Liver (tissue), 8 donors: ENCODE measurements at regions not wholly inside any gene's neighbourhood (a gene's known extent, or its start where the extent isn't known, plus 50 kb on each side); places are given as distances from the start of the nearest gene placed in this dataset.

Experiments
- DNase-seq: peaks from one replicate; pipeline ENCODE4 v3.0.0-alpha.2; 2017; ENCODE audit warnings: low spot score
- H3K27ac ChIP-seq, 2 donors: one replicate each; pipeline ENCODE4 v1.7.0; 2013; ENCODE audit warnings: inconsistent platforms in 2 of 2, low read length in 2 of 2, control low read depth in 1 of 2, low read depth in 1 of 2, mild to moderate bottlenecking in 1 of 2
- H3K27me3 ChIP-seq, 4 donors: one replicate each; pipeline versions ENCODE4 v1.6.1 to v1.7.0; 2013; ENCODE audit warnings: low read length in 3 of 4, inconsistent platforms in 1 of 4, mild to moderate bottlenecking in 1 of 4, moderate library complexity in 1 of 4; ENCODE audit not compliant: control insufficient read depth in 4 of 4, insufficient read depth in 4 of 4
- H3K36me3 ChIP-seq, 4 donors: one replicate each; pipeline versions ENCODE4 v1.6.1 to v1.7.0; 2013; ENCODE audit warnings: low read length in 3 of 4, mild to moderate bottlenecking in 3 of 4, low read depth in 1 of 4, moderate library complexity in 1 of 4; ENCODE audit not compliant: control insufficient read depth in 4 of 4, insufficient read depth in 3 of 4
- H3K4me1 ChIP-seq, 4 donors: one replicate each; pipeline versions ENCODE4 v1.6.1 to v1.7.0; 2013; ENCODE audit warnings: low read length in 3 of 4, mild to moderate bottlenecking in 3 of 4, moderate library complexity in 1 of 4; ENCODE audit not compliant: control insufficient read depth in 4 of 4, insufficient read depth in 4 of 4
- H3K4me3 ChIP-seq, 3 donors: one replicate each; pipeline versions ENCODE4 v1.6.1 to v1.7.0; 2013; ENCODE audit warnings: low read length in 3 of 3, control low read depth in 1 of 3, low read depth in 1 of 3, mild to moderate bottlenecking in 1 of 3
- H3K9ac ChIP-seq, 2 donors: one replicate each; pipeline ENCODE4 v1.7.0; 2013; ENCODE audit warnings: low read length in 2 of 2, mild to moderate bottlenecking in 2 of 2, moderate library complexity in 2 of 2, control low read depth in 1 of 2, low read depth in 1 of 2
- H3K9me3 ChIP-seq, 4 donors: one replicate each; pipeline versions ENCODE4 v1.6.1 to v1.7.0; 2013; ENCODE audit warnings: low read length in 3 of 4; ENCODE audit not compliant: control insufficient read depth in 4 of 4
- EGR1 ChIP-seq, 2 donors: IDR thresholded peaks; 2 replicates each; pipeline ENCODE4 v1.6.1; 2016 to 2018; ENCODE audit warnings: antibody characterized with exemption in 2 of 2, low read depth in 2 of 2
- FOXA1 ChIP-seq: IDR thresholded peaks from 2 replicates; pipeline ENCODE4 v1.6.1; 2016; ENCODE audit warnings: antibody characterized with exemption
- FOXA2 ChIP-seq: IDR thresholded peaks from 2 replicates; pipeline ENCODE4 v1.6.1; 2016; ENCODE audit warnings: antibody characterized with exemption
- GABPA ChIP-seq, 2 donors: IDR thresholded peaks in 1 of 2; conservative IDR thresholded peaks in 1 of 2; 2 replicates each; pipeline ENCODE4 v1.6.1; 2016; ENCODE audit warnings: antibody characterized with exemption in 2 of 2, mild to moderate bottlenecking in 1 of 2, moderate library complexity in 1 of 2
- HNF4A ChIP-seq, 2 donors: conservative IDR thresholded peaks; 2 replicates each; pipeline ENCODE4 v1.6.1; 2016; ENCODE audit warnings: antibody characterized with exemption in 2 of 2, mild to moderate bottlenecking in 2 of 2
- HNF4G ChIP-seq: IDR thresholded peaks from 2 replicates; pipeline ENCODE4 v1.6.1; 2016; ENCODE audit warnings: antibody characterized with exemption
- JUND ChIP-seq, 2 donors: IDR thresholded peaks; 2 replicates each; pipeline ENCODE4 v1.6.1; 2016; ENCODE audit warnings: antibody characterized with exemption in 2 of 2
- NR2F2 ChIP-seq: IDR thresholded peaks from 2 replicates; pipeline ENCODE4 v1.6.1; 2016; ENCODE audit warnings: antibody characterized with exemption
- RAD21 ChIP-seq, 2 donors: IDR thresholded peaks; 2 replicates each; pipeline ENCODE4 v1.6.1; 2016; ENCODE audit warnings: antibody characterized with exemption in 2 of 2, mild to moderate bottlenecking in 2 of 2
- RXRA ChIP-seq, 2 donors: IDR thresholded peaks; 2 replicates each; pipeline ENCODE4 v1.6.1; 2017 to 2018; ENCODE audit warnings: antibody characterized with exemption in 2 of 2, mild to moderate bottlenecking in 1 of 2
- SP1 ChIP-seq: IDR thresholded peaks from 2 replicates; pipeline ENCODE4 v1.6.1; 2018; ENCODE audit warnings: antibody characterized with exemption, mild to moderate bottlenecking
- TAF1 ChIP-seq: conservative IDR thresholded peaks from 2 replicates; pipeline ENCODE4 v1.6.1; 2016; ENCODE audit warnings: antibody characterized with exemption, mild to moderate bottlenecking
- YY1 ChIP-seq: IDR thresholded peaks from 2 replicates; pipeline ENCODE4 v1.6.1; 2016; ENCODE audit warnings: antibody characterized with exemption, mild to moderate bottlenecking
- WGBS: extraction: QIAGEN DNeasy Blood & Tissue Kit; methylation state at CpG from one replicate; pipeline ENCODE4 v1.1.7; 2013; 5-methylcytosine and 5-hydroxymethylcytosine counted together
- TF ChIP-seq, protein P1 (sequence below): IDR thresholded peaks from 2 replicates; pipeline ENCODE4 v1.6.1; 2016; ENCODE audit warnings: antibody characterized with exemption
- TF ChIP-seq, protein P2 (sequence below): IDR thresholded peaks from 2 replicates; pipeline ENCODE4 v1.6.1; 2016; ENCODE audit warnings: antibody characterized with exemption
- TF ChIP-seq, protein P3 (sequence below): fragments of 150-350 bp; IDR thresholded peaks from 2 replicates; pipeline ENCODE4 v1.5.1; 2017; ENCODE audit warnings: improper control_type of control experiment, low read depth, low read length; ENCODE audit not compliant: missing input control
- TF ChIP-seq, protein P4 (sequence below): IDR thresholded peaks from 2 replicates; pipeline ENCODE4 v1.6.1; 2016; ENCODE audit warnings: antibody characterized with exemption, mild to moderate bottlenecking
- TF ChIP-seq, protein P5 (sequence below): IDR thresholded peaks from 2 replicates; pipeline ENCODE4 v1.6.1; 2016; ENCODE audit warnings: antibody characterized with exemption
- donor health status: healthy.
- donor health status: healthy.
- donor health status: healthy.
- donor health status: healthy.
- donor health status: healthy.

DNA sequence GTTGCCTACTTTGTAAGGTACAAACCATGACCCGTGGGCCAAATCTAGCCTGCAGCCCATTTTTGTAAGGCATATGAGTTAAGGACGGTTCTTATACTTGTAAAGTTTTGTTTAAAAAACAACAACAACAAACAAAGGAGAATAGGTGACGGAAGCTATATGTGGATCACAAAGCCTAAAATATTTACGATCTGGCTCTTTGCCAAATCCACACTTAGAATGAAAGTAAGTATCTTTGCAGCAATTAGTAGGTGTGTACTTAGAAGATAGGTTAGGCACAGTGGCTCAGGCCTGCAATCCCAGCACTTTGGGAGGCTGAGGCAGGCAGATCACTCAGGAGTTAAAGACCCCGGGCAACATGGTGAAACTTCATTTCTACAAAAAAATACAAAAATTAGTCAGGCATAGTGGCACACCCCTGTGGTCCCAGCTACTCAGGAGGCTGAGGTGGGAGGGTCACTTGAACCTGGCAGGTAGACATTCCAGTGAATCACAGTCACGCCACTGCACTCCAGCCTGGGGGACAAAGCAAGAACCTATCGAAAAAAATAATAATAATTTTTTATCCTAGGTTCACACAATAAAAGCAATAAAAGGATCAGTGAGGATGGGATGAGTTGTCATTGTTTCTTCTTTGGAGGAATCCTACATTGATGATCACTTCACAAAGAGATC, 57.8 kb upstream of the CTAGE1 start:
- Histone ChIP-seq H3K9ac (no peak overlapping the region), H3K4me1 (peaks cover 0 to 10% (median 8%) of the 10 kb centered on the region in 4 donors), H3K4me3 (no peak overlapping the region), H3K36me3 (no peaks in the 10 kb centered on the region), H3K27ac (no peak overlapping the region), H3K9me3 (no peaks in the 10 kb centered on the region), H3K27me3 (no peaks in the 10 kb centered on the region)
- WGBS, result 86% methylated on average over 7 of the region's 7 CpGs
- no peak for DNase-seq
- TF ChIP-seq EGR1 (IDR thresholded peaks at IDR 0.05; ENCODE audit: low read depth in 2 of 2), result no peak
- TF ChIP-seq, protein P1, sequence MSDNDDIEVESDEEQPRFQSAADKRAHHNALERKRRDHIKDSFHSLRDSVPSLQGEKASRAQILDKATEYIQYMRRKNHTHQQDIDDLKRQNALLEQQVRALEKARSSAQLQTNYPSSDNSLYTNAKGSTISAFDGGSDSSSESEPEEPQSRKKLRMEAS, result no peak
- no peak for TF ChIP-seq JUND (IDR thresholded peaks at IDR 0.05)
- TF ChIP-seq HNF4A (conservative IDR thresholded peaks at IDR 0.05), result no peak
- no peak for TF ChIP-seq GABPA (IDR thresholded peaks at IDR 0.05 in 1 of 2, conservative IDR thresholded peaks at IDR 0.05 in 1 of 2)

DNA sequence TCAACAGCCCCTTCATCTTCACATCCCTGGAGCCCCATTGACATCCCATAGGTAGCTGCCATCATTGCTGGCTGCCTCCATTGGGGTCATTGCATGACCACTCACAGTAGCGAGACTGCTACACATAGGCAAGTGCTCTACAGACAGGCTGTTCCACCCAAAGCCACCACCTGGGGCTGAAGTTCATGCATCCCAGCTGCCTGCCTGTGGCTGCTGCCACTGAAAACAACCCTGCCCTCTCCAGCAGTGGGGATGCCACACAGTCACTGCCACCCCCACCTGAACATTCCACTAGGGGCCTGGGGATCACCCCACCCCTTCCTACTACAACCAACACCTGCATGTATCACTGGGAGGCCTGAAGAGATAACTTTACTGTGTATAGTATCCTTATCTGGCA, 59.5 kb upstream of the CTAGE1 start:
- no peak overlapping the region for H3K9ac ChIP-seq
- no peaks in the 10 kb centered on the region for H3K9me3 ChIP-seq
- H3K27me3 ChIP-seq, result no peaks in the 10 kb centered on the region
- H3K36me3 ChIP-seq, result no peaks in the 10 kb centered on the region
- no peak for DNase-seq
- WGBS, result 98% methylated on average over 1 of the region's 1 CpG
- H3K27ac ChIP-seq, result no peak overlapping the region
- H3K4me3 ChIP-seq, result no peak overlapping the region
- TF ChIP-seq YY1, result no peak
- TF ChIP-seq FOXA1, result no peak
- TF ChIP-seq HNF4A (conservative IDR thresholded peaks at IDR 0.05), result no peak
- no peak for TF ChIP-seq FOXA2
- TF ChIP-seq, protein P2, sequence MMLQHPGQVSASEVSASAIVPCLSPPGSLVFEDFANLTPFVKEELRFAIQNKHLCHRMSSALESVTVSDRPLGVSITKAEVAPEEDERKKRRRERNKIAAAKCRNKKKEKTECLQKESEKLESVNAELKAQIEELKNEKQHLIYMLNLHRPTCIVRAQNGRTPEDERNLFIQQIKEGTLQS, result no peak
- TF ChIP-seq, protein P3, sequence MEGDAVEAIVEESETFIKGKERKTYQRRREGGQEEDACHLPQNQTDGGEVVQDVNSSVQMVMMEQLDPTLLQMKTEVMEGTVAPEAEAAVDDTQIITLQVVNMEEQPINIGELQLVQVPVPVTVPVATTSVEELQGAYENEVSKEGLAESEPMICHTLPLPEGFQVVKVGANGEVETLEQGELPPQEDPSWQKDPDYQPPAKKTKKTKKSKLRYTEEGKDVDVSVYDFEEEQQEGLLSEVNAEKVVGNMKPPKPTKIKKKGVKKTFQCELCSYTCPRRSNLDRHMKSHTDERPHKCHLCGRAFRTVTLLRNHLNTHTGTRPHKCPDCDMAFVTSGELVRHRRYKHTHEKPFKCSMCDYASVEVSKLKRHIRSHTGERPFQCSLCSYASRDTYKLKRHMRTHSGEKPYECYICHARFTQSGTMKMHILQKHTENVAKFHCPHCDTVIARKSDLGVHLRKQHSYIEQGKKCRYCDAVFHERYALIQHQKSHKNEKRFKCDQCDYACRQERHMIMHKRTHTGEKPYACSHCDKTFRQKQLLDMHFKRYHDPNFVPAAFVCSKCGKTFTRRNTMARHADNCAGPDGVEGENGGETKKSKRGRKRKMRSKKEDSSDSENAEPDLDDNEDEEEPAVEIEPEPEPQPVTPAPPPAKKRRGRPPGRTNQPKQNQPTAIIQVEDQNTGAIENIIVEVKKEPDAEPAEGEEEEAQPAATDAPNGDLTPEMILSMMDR, result no peak
- TF ChIP-seq JUND (IDR thresholded peaks at IDR 0.05), result no peak
- TF ChIP-seq, protein P1, result no peak
- TF ChIP-seq TAF1, result no peak
- TF ChIP-seq NR2F2, result no peak
- no peak for TF ChIP-seq RAD21 (IDR thresholded peaks at IDR 0.05)
- TF ChIP-seq, protein P4, sequence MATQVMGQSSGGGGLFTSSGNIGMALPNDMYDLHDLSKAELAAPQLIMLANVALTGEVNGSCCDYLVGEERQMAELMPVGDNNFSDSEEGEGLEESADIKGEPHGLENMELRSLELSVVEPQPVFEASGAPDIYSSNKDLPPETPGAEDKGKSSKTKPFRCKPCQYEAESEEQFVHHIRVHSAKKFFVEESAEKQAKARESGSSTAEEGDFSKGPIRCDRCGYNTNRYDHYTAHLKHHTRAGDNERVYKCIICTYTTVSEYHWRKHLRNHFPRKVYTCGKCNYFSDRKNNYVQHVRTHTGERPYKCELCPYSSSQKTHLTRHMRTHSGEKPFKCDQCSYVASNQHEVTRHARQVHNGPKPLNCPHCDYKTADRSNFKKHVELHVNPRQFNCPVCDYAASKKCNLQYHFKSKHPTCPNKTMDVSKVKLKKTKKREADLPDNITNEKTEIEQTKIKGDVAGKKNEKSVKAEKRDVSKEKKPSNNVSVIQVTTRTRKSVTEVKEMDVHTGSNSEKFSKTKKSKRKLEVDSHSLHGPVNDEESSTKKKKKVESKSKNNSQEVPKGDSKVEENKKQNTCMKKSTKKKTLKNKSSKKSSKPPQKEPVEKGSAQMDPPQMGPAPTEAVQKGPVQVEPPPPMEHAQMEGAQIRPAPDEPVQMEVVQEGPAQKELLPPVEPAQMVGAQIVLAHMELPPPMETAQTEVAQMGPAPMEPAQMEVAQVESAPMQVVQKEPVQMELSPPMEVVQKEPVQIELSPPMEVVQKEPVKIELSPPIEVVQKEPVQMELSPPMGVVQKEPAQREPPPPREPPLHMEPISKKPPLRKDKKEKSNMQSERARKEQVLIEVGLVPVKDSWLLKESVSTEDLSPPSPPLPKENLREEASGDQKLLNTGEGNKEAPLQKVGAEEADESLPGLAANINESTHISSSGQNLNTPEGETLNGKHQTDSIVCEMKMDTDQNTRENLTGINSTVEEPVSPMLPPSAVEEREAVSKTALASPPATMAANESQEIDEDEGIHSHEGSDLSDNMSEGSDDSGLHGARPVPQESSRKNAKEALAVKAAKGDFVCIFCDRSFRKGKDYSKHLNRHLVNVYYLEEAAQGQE, result no peak
- TF ChIP-seq EGR1 (IDR thresholded peaks at IDR 0.05; ENCODE audit: low read depth in 2 of 2), result no peak
- TF ChIP-seq RXRA (IDR thresholded peaks at IDR 0.05), result no peak
- no peak for TF ChIP-seq SP1
- no peak for TF ChIP-seq GABPA (IDR thresholded peaks at IDR 0.05 in 1 of 2, conservative IDR thresholded peaks at IDR 0.05 in 1 of 2)
- no peak for TF ChIP-seq HNF4G
- TF ChIP-seq, protein P5, sequence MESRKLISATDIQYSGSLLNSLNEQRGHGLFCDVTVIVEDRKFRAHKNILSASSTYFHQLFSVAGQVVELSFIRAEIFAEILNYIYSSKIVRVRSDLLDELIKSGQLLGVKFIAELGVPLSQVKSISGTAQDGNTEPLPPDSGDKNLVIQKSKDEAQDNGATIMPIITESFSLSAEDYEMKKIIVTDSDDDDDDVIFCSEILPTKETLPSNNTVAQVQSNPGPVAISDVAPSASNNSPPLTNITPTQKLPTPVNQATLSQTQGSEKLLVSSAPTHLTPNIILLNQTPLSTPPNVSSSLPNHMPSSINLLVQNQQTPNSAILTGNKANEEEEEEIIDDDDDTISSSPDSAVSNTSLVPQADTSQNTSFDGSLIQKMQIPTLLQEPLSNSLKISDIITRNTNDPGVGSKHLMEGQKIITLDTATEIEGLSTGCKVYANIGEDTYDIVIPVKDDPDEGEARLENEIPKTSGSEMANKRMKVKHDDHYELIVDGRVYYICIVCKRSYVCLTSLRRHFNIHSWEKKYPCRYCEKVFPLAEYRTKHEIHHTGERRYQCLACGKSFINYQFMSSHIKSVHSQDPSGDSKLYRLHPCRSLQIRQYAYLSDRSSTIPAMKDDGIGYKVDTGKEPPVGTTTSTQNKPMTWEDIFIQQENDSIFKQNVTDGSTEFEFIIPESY, result no peak
- H3K4me1 ChIP-seq, result no peaks in the 10 kb centered on the region
